SW 1271 (cell line): ENCODE measurements at regions not wholly inside any gene's neighbourhood (a gene's known extent, or its start where the extent isn't known, plus 50 kb on each side); places are given as distances from the start of the nearest gene placed in this dataset.
A peak's percentile ranks its signal among the peaks of the same experiment; 100 is the strongest.
"Not testable (repeated sequence)": the region's sequence is repeated elsewhere in the genome, so short reads cannot be mapped to it uniquely, and the experiment has no call there.

Experiments
- DNase-seq, 2 experiments: peaks; one replicate each; lab custom pipeline; 2025; lab: John Stamatoyannopoulos, UW

DNA sequence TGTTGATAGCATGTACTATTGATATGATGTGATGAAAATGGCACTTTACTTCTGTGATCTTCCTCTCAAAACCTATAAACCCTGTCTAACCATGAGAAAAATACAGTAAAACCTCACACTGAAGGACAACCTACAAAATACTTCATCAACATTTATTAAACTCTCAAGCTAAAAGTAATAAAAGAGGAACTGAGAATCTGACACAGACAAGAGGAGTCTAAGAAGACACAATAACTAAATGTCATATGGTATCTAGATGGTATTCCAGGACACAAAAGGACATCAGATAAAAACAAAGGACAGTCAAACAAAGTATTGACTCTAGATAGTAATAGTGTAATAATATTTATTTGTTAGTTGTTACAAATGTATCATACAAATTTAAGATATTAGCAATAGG is 655.3 kb downstream of the SH3BGRL start:
- DNase-seq: no peak

DNA sequence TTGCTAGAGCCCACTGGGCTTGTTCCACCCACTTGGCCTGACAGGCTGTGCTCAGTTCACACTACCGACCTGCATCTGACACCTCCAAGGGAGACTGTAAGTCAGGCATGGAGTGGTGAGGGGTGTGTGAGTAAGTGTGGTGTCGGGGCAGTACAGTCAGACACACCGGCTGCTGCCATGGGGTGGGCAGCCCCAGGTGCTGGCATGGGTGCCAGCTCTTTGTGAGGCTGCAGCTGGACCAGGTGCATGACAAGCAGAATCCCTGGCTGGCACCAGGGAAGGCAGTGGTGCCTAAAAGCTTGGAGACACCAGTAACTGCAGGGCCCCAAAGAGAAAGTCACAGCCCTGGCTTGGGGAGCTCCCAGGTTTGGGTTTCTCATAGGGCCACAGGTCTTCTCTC is 665.0 kb downstream of the SH3BGRL start:
- DNase-seq: no peak

DNA sequence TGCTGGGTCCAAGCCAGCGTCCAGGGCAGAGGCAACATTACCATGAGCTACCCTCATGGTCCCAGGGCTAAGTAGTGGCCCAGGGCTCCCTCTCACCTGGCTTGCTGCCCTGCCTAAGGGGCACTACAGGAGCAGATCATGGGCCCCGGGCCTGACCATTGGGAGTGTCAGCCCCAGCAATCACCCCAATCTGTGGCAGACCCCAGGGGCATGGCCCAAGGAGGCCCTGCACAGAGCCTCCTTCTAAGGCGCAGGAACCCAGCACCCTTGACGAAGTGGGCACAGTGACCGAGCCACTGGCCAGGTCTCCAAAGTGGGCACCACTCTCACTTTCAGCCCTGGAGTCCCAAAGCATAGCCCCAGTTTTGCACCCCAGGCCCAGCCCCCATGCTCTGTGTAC is 667.1 kb downstream of the SH3BGRL start:
- no peak for DNase-seq

DNA sequence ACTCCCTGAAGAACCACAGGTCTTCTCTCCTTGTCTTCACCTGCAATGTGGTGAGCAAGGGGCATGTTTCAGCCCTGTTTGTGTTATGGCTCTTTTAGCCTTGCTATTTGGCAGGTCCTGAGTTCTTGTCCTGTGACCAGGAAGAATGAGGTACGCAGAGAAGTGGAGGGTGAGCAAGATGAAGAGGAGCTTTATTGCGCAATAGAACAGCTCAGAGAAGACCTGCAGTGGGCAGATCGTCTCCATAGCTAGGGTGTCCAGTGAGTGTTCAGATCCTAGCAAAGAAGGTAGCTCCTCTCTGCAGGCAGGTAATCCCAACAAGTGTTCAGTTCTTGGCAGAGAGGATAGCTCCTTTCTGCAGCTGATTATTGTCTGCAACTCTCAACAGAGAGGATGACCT is 672.9 kb downstream of the SH3BGRL start:
- no peak for DNase-seq

DNA sequence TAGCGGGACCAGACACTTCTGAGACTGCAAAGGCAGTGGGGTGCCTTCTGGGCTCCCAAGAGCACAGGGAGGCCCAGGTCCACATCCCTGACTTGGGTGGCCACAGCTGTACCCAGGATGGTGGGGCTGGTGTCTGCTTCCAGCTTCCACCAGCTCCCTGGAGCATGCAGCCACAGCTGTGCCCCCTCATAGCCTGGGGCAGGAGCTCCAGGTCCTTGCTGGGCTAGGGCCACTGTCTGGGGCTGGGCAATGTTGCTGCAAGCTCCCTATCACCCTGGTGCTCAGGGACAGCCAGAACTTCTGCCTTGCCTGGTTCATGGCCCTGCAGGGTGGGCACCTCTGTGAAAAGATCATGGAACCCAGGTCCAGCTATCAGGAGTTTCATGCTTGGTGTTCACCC is 673.9 kb downstream of the SH3BGRL start:
- DNase-seq: no peak

- DNase-seq: no peak
These were observed 674.5 kb downstream of the SH3BGRL start for GRCh38 chrX:81876437-81876836.

DNA sequence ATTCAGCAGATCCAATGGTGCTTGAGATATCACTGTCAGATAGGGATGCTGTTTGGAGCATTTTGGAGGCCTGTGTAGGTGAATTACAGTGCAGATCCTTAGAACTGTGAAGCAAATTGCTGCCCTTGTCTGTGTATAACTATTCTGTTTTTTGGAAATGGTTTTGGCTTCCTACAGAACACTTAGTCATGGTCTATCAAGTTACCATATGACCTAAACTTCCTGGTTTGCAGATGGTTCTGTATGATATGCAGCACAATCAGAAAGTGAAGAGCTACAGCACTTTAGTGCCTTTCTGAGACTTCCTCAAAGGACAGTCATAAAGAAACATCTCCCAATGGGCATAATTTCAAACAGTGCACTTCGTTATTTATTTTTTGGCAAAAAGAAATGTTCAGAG is 688.6 kb downstream of the SH3BGRL start:
- DNase-seq: no peak

GRCh38 chrX:81900522-81900921 is 698.6 kb downstream of the SH3BGRL start:
- DNase-seq: no peak

- DNase-seq: no peak
These were observed 723.9 kb downstream of the SH3BGRL start for GRCh38 chrX:81925812-81926211.

DNA sequence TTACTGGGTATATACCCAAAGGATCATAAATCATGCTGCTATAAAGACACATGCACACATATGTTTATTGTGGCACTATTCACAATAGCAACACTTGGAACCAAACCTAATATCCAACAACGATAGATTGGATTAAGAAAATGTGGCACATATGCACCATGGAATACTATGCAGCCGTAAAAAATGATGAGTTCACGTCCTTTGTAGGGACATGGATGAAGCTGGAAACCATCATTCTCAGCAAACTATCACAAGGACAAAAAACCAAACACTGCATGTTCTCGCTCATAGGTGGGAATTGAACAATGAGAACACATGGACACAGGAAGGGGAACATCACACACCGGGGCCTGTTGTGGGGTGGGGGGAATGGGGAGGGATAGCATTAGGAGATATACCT is 744.0 kb downstream of the SH3BGRL start:
- DNase-seq: not testable (repeated sequence)

DNA sequence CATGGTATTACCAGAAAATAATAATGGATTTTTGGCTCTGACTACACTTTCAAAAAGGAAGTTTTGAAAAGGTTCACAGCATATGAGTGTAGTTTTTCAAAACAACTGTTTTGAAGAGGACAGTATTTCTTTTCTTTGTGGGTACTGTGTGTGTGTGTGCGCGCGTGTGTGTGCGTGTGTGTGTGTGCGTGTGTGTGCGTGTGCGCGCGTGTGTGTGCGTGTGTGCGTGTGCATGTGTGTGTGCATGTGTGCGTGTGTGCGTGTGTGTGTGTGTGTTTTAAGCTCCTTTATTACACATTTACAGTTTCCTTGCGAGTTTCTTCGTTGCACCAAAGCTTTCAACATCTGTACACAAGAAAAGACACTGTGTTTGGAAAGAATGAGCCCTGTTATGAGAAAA is 755.4 kb downstream of the SH3BGRL start:
- no peak for DNase-seq

DNA sequence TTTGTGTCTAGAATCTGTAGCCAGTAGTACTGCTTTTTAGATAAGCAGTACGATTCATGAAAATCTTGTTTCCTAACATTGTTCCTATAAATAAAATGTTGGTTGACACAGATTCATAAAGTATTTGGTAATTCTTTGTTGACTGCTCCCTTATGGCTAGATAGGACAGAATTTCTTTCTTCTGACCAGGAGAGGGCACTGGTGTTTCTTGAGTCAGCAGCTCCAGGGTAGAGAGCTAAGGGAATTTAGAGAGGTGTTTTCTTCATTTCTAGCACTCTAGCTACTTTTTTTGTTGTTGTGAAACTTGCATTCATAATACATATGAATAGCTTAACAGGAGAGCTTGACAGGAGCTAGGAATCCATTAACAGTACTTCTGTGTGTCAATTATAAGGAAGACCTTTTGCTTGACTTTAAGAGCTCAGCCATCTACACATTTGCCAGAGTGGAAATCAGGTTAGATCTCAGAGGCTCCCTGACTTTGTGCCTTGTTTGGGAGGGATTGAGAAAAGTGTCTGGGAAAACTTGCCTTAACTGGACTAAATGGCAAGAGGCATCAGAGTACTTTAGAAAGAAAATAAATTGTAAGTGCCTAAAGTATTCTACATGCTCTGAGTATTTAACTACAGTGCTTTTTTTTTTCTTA is 756.1 kb downstream of the SH3BGRL start:
- DNase-seq: peak in 1 of 2 experiments; percentile 4

DNA sequence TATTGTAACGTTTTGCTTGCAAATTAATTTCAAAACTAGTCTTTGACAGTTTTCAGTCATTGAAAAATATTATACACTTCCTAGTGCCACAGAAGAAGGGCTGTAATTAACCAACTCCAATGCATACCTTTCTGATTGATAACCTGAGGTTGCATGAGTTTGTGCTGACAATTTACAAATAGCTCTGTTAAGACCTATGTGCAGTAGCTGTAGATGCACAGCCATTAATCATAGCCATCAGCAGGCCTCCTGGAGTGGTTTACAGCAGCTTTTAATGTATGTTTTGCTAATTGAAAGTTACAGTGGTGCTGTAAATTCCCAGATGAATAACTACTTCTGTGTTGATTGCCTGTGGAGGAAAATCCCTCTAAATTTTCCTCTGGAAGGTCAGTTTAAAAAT is 758.1 kb downstream of the SH3BGRL start:
- no peak for DNase-seq

- DNase-seq: not testable (repeated sequence)
These were observed 772.5 kb downstream of the SH3BGRL start for GRCh38 chrX:81974413-81974812.

DNA sequence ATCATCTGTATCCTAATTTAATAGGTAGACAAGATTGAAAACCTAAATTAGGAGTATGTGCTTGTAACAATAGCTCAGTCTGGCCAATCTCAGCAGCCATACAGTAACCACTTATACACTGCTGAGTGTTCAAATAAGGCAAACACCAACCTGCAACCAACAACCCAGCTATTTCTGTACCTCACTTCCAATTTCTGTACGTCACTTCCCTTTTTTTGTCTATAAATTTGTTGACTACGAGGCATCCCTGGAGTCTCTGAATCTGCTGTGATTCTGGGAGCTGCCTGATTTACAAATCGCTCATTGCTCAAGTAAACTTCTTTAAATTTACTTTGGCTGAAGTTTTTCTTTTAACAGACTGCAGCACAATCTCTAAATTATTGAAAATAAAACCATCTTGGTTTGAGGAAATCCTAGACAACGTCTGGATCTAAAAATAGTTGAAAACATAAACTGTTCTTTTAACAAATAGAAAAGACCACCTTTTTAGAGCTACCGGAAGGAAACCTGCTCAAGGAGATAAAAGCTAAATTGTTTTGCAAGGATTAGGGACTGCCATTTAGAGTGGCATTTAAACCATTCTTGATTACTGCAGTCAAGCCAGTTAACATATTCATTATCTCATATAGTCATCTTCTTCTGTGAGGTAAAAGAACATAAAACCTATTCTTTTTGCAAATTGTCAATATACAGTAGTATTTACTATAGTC is 778.1 kb downstream of the SH3BGRL start:
- DNase-seq: no peak

DNA sequence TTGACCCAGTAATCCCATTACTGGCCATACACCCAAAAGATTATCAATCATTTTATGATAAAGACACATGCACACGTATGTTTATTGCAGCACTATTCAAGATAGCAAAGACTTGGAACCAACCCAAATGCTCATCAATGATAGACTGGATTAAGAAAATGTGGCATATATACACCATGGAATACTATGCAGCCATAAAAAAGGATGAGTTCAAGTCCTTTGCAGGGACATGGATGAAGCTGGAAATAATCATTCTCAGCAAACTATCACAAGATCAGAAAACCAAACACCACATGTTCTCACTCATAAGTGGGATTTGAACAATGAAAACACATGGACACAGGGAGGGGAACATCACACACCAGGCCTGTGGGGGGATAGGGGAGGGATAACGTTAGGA is 785.3 kb downstream of the SH3BGRL start:
- DNase-seq: not testable (repeated sequence)

GRCh38 chrX:81996166-81996565 is 794.3 kb downstream of the SH3BGRL start:
- no peak for DNase-seq

DNA sequence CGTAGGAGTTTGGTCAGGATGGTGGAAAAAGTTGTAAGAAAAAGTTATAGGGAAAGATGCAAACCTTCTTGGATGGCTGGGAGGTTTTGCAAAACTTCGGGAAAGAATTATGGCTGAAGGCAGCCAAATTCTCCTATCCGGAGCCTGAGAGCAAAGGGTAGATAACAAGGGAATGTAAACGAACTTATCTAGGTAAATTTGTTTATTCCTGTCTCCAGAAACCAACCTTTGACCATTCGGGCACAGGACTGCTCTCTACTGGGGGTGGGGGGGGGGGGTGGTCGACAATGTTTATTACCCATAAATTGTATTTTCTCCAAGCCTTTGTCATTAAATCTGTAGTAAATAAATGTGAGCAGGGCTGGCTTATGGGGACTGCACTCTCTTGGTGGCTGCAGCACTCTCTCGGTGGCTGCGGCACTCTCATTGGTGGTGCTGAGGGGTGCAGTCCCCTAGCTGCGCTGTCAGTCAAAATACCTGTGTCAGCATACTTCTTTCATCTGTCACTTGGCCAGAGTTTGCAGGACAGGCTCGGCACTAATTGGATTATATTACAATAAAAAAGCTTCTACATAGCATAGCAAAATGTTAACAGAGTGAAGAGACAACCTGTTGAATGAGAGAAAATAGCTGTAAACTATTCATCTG is 827.8 kb downstream of the SH3BGRL start:
- DNase-seq: no peak

DNA sequence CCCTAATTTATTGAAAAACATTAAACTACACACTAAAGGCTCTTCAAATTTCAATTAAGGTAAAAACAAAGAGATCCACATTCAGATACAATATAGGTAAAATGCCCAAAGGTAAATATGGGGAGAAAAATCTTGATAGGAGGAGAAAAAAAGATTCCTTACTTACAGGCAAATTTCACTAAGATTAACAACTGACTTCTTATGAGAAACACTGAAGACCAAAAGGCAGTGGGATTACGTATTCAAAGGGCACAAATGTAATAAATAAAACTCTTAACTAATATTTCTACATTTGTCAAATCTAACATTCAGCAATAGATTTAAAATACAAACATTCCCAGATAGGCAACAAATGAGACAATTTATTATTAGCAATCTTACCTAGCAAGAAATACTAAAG is 829.3 kb downstream of the SH3BGRL start:
- DNase-seq: no peak

- no peak for DNase-seq
These were observed 836.9 kb downstream of the SH3BGRL start for GRCh38 chrX:82038793-82039192.

- no peak for DNase-seq
These were observed 839.1 kb downstream of the SH3BGRL start for GRCh38 chrX:82041034-82041433.

- DNase-seq: no peak
These were observed 856.8 kb downstream of the SH3BGRL start for GRCh38 chrX:82058728-82059127.

GRCh38 chrX:82070948-82071347 is 869.0 kb downstream of the SH3BGRL start:
- DNase-seq: no peak
